H9 (cell line): ENCODE measurements at regions not wholly inside any gene's neighbourhood (a gene's known extent, or its start where the extent isn't known, plus 50 kb on each side); places are given as distances from the start of the nearest gene placed in this dataset.

Experiments
- DNase-seq: peaks from one replicate; pipeline ENCODE4 v3.0.0-alpha.2; 2017
- H2AFZ ChIP-seq: one replicate; pipeline ENCODE4 v1.6.1; 2013; ENCODE audit warnings: mild to moderate bottlenecking, low read length, control low read depth, moderate library complexity
- H2AK5ac ChIP-seq: 2 replicates; pipeline ENCODE4 v1.6.1; 2013; ENCODE audit warnings: low read length, control low read depth, mixed read lengths; ENCODE audit not compliant: insufficient read length
- H2BK120ac ChIP-seq: one replicate; pipeline ENCODE4 v1.6.1; 2013; ENCODE audit warnings: low read depth, mild to moderate bottlenecking, low read length, control low read depth, inconsistent platforms; ENCODE audit not compliant: poor library complexity, severe bottlenecking
- H2BK12ac ChIP-seq: 2 replicates; pipeline ENCODE4 v1.6.1; 2013; ENCODE audit warnings: low read length, control low read depth, mixed read lengths, low read depth; ENCODE audit not compliant: insufficient read length
- H2BK15ac ChIP-seq: 2 replicates; pipeline ENCODE4 v1.6.1; 2013; ENCODE audit warnings: low read depth, low read length, control low read depth
- H2BK20ac ChIP-seq: one replicate; pipeline ENCODE4 v1.6.1; 2013; ENCODE audit warnings: low read depth, mild to moderate bottlenecking, low read length, control low read depth, inconsistent platforms; ENCODE audit not compliant: poor library complexity, severe bottlenecking
- H2BK5ac ChIP-seq: 2 replicates; pipeline ENCODE4 v1.6.1; 2013; ENCODE audit warnings: low read length, control low read depth, mixed read lengths; ENCODE audit not compliant: insufficient read length
- H3K14ac ChIP-seq: 2 replicates; pipeline ENCODE4 v1.6.1; 2013; ENCODE audit warnings: low read length, control low read depth; ENCODE audit not compliant: insufficient read depth
- H3K18ac ChIP-seq: 2 replicates; pipeline ENCODE4 v1.6.1; 2013; ENCODE audit warnings: low read depth, mild to moderate bottlenecking, mixed read lengths, low read length, control low read depth; ENCODE audit not compliant: insufficient read length
- H3K23ac ChIP-seq: 2 replicates; pipeline ENCODE4 v1.6.1; 2013; ENCODE audit warnings: low read length, control low read depth, mixed read lengths, low read depth; ENCODE audit not compliant: insufficient read length
- H3K23me2 ChIP-seq: 2 replicates; pipeline ENCODE4 v1.6.1; 2013; ENCODE audit warnings: low read depth, mild to moderate bottlenecking, mixed read lengths, low read length, control low read depth; ENCODE audit not compliant: insufficient read length, poor library complexity, severe bottlenecking
- H3K27ac ChIP-seq: 2 replicates; pipeline ENCODE4 v1.5.1; 2013; ENCODE audit warnings: low read length, control low read depth, mixed read lengths, low read depth; ENCODE audit not compliant: insufficient read length
- H3K27me3 ChIP-seq: 2 replicates; pipeline ENCODE4 v1.6.1; 2013; ENCODE audit warnings: low read length, control low read depth, inconsistent platforms; ENCODE audit not compliant: insufficient read depth
- H3K4ac ChIP-seq: 2 replicates; pipeline ENCODE4 v1.6.1; 2013; ENCODE audit warnings: low read depth, mild to moderate bottlenecking, control low read depth, inconsistent platforms, low read length, moderate library complexity
- H3K4me1 ChIP-seq: 2 replicates; pipeline ENCODE4 v1.6.1; 2013; ENCODE audit warnings: low read length, control low read depth, inconsistent platforms; ENCODE audit not compliant: insufficient read depth
- H3K4me2 ChIP-seq: 2 replicates; pipeline ENCODE4 v1.6.1; 2013; ENCODE audit warnings: low read length, control low read depth, mixed read lengths; ENCODE audit not compliant: insufficient read length, insufficient read depth
- H3K56ac ChIP-seq: 2 replicates; pipeline ENCODE4 v1.6.1; 2013; ENCODE audit warnings: low read depth, mild to moderate bottlenecking, mixed read lengths, low read length, control low read depth; ENCODE audit not compliant: insufficient read length
- H3K79me1 ChIP-seq: 2 replicates; pipeline ENCODE4 v1.6.1; 2013; ENCODE audit warnings: low read depth, mild to moderate bottlenecking, moderate library complexity, low read length, control low read depth, inconsistent platforms; ENCODE audit not compliant: insufficient read depth, poor library complexity, severe bottlenecking
- H3K79me2 ChIP-seq: 2 replicates; pipeline ENCODE4 v1.6.1; 2013; ENCODE audit warnings: low read length, control low read depth, inconsistent platforms; ENCODE audit not compliant: insufficient read depth
- H3K9ac ChIP-seq: 2 replicates; pipeline ENCODE4 v1.6.1; 2013; ENCODE audit warnings: low read length, control low read depth, mixed read lengths; ENCODE audit not compliant: insufficient read length; ENCODE audit errors: extremely low read depth
- H3K9me3 ChIP-seq: one replicate; pipeline ENCODE4 v1.6.1; 2013; ENCODE audit warnings: low read depth, low read length, inconsistent platforms; ENCODE audit not compliant: control insufficient read depth
- H3T11ph ChIP-seq: one replicate; pipeline ENCODE4 v1.6.1; 2013; ENCODE audit warnings: mild to moderate bottlenecking, low read length, control low read depth, inconsistent platforms
- H4K20me1 ChIP-seq: one replicate; pipeline ENCODE4 v1.6.1; 2013; ENCODE audit not compliant: control insufficient read depth, insufficient read length, insufficient read depth
- H4K5ac ChIP-seq: 2 replicates; pipeline ENCODE4 v1.6.1; 2013; ENCODE audit warnings: low read depth, mild to moderate bottlenecking, mixed read lengths, low read length, control low read depth; ENCODE audit not compliant: insufficient read length
- H4K8ac ChIP-seq: replicated peaks from 2 replicates; pipeline ENCODE4 v1.6.1; 2013; ENCODE audit warnings: low read length, control low read depth, mixed read lengths, low read depth; ENCODE audit not compliant: insufficient read length
- H4K91ac ChIP-seq: 2 replicates; pipeline ENCODE4 v1.6.1; 2013; ENCODE audit warnings: low read depth, mild to moderate bottlenecking, moderate library complexity, mixed read lengths, low read length, control low read depth; ENCODE audit not compliant: insufficient read length
- H3K27ac Mint-ChIP-seq, 3 experiments: 2 replicates in 2 of 3; 3 replicates in 1 of 3; pipeline ENCODE4 v1.8.0; 2020 to 2021; ENCODE audit warnings: mixed read lengths in 3 of 3, mild to moderate bottlenecking in 1 of 3, moderate library complexity in 1 of 3
- H3K27me3 Mint-ChIP-seq: 2 replicates; pipeline ENCODE4 v1.8.0; 2021; ENCODE audit warnings: low read depth, mild to moderate bottlenecking, moderate library complexity, mixed read lengths
- H3K36me3 Mint-ChIP-seq, 3 experiments: 2 replicates in 2 of 3; 3 replicates in 1 of 3; pipeline ENCODE4 v1.8.0; 2020 to 2021; ENCODE audit warnings: low read depth in 3 of 3, mixed read lengths in 3 of 3; ENCODE audit not compliant: insufficient read depth in 1 of 3
- H3K4me1 Mint-ChIP-seq, 2 experiments: 2 replicates each; pipeline ENCODE4 v1.8.0; 2020; ENCODE audit warnings: mixed read lengths in 2 of 2
- H3K4me3 Mint-ChIP-seq, 2 experiments: 2 replicates in 1 of 2; 3 replicates in 1 of 2; pipeline ENCODE4 v1.8.0; 2020 to 2021; ENCODE audit warnings: mild to moderate bottlenecking in 2 of 2, mixed read lengths in 2 of 2, moderate library complexity in 1 of 2
- H3K9me3 Mint-ChIP-seq, 2 experiments: 2 replicates in 1 of 2; 3 replicates in 1 of 2; pipeline ENCODE4 v1.8.0; 2020; ENCODE audit warnings: mild to moderate bottlenecking in 2 of 2, mixed read lengths in 2 of 2, moderate library complexity in 1 of 2
- CTCF ChIP-seq: fragments of 200-600 bp; sonication (generic); conservative IDR thresholded peaks from 3 replicates; pipeline ENCODE4 v1.8.0; 2021; ENCODE audit warnings: antibody characterized with exemption, mild to moderate bottlenecking
- WGBS: extraction: QIAGEN DNeasy Blood & Tissue Kit; methylation state at CpG from one replicate; pipeline ENCODE4 v1.1.7; 2013; ENCODE audit warnings: missing lambda C conversion rate, low lambda C conversion rate, mixed read lengths; ENCODE audit not compliant: insufficient read length; ENCODE audit errors: extremely low coverage; 5-methylcytosine and 5-hydroxymethylcytosine counted together

DNA sequence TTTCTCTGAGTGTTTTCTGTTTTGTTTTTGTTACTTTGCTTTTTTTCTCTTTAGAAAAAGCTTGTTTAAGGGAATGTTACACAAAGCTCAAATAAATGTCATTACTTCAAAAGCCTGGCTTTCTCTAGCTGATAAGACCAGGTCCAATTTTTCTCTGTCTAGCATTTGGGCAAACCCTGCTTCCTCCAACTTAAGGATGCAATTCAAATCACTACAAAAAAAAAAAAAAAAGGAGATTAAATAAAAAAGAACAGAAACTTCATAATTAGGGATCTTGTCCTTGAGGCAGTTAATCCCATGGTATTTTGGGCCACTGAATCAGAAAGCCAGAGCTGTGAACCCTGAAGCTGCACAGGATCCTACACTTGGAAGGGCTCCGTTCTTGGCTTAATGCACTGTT, 480.8 kb upstream of the KIRREL3 start:
- no peak overlapping the region for H3K23ac ChIP-seq
- WGBS, result no CpG with 5 or more reads among the region's 1 CpG
- no peaks in the 10 kb centered on the region for H3K79me2 ChIP-seq
- H3K4me1 Mint-ChIP-seq, result no peaks in the 10 kb centered on the region
- H3K9me3 Mint-ChIP-seq, result no peaks in the 10 kb centered on the region; a peak in 2 of 5 replicates
- no peaks in the 10 kb centered on the region for H3K23me2 ChIP-seq
- H3K14ac ChIP-seq, result no peak overlapping the region
- no peak overlapping the region for H2BK12ac ChIP-seq
- no peak overlapping the region for H2AFZ ChIP-seq
- H4K20me1 ChIP-seq, result no peaks in the 10 kb centered on the region
- no peak overlapping the region for H2AK5ac ChIP-seq
- H3K4me3 Mint-ChIP-seq, result no peak overlapping the region
- no peak for DNase-seq
- H4K8ac ChIP-seq, result no peak overlapping the region
- H3K56ac ChIP-seq, result no peak overlapping the region
- no peaks in the 10 kb centered on the region for H3K27me3 ChIP-seq
- H3K27ac Mint-ChIP-seq, result no peak overlapping the region
- H3T11ph ChIP-seq, result no peak overlapping the region
- no peaks in the 10 kb centered on the region for H3K9me3 ChIP-seq
- H3K36me3 Mint-ChIP-seq, result no peaks in the 10 kb centered on the region
- no peaks in the 10 kb centered on the region for H3K4me1 ChIP-seq
- H4K5ac ChIP-seq, result no peak overlapping the region
- H4K91ac ChIP-seq, result no peak overlapping the region
- no peak overlapping the region for H3K9ac ChIP-seq
- no peak overlapping the region for H3K4me2 ChIP-seq
- no peak overlapping the region for H2BK120ac ChIP-seq
- H3K27me3 Mint-ChIP-seq, result no peaks in the 10 kb centered on the region; the same call in 1 of the 2 replicates
- H3K18ac ChIP-seq, result no peak overlapping the region
- no peak overlapping the region for H2BK15ac ChIP-seq
- H3K27ac ChIP-seq, result no peak overlapping the region
- no peak for TF ChIP-seq CTCF
- no peaks in the 10 kb centered on the region for H3K79me1 ChIP-seq
- H3K4ac ChIP-seq, result no peak overlapping the region
- H2BK20ac ChIP-seq, result no peak overlapping the region
- no peak overlapping the region for H2BK5ac ChIP-seq
